ENCODE measurements at regions not wholly inside any gene's neighbourhood (a gene's known extent, or its start where the extent isn't known, plus 50 kb on each side); places are given as distances from the start of the nearest gene placed in this dataset.

GRCh38 chr9:81193362-81194339, 495.7 kb downstream of the TLE1 start:
- DNase-seq (ENCODE audit: low read depth) = no peak

GRCh38 chr9:81191222-81191621, 498.1 kb downstream of the TLE1 start:
- DNase-seq (ENCODE audit: low read depth) = peak; percentile 43

- DNase-seq (ENCODE audit: low read depth) = no peak
Observed at GRCh38 chr9:81190659-81191058, 498.7 kb downstream of the TLE1 start.

GRCh38 chr9:81183761-81184160, 505.6 kb downstream of the TLE1 start:
- DNase-seq (ENCODE audit: low read depth) = peak; percentile 86

GRCh38 chr9:81182431-81182830, 506.9 kb downstream of the TLE1 start:
- DNase-seq (ENCODE audit: low read depth) = peak; percentile 81

GRCh38 chr9:81174023-81174422, 515.3 kb downstream of the TLE1 start:
- DNase-seq (ENCODE audit: low read depth) = no peak

GRCh38 chr9:81171689-81172088, 517.7 kb downstream of the TLE1 start:
- DNase-seq (ENCODE audit: low read depth) = no peak

GRCh38 chr9:81162361-81162760, 527.0 kb downstream of the TLE1 start:
- DNase-seq (ENCODE audit: low read depth) = no peak

GRCh38 chr9:81156381-81156780, 533.0 kb downstream of the TLE1 start:
- DNase-seq (ENCODE audit: low read depth) = no peak

- peak; percentile 14 for DNase-seq (ENCODE audit: low read depth)
Observed at GRCh38 chr9:81150016-81150625, 539.2 kb downstream of the TLE1 start.

- DNase-seq (ENCODE audit: low read depth) = peak; percentile 80
Observed at GRCh38 chr9:81146684-81147337, 542.5 kb downstream of the TLE1 start.

- peak; percentile 18 for DNase-seq (ENCODE audit: low read depth)
Observed at GRCh38 chr9:81146241-81146640, 543.1 kb downstream of the TLE1 start.

- DNase-seq (ENCODE audit: low read depth) = no peak
Observed at GRCh38 chr9:81145331-81145963, 543.9 kb downstream of the TLE1 start.

- no peak for DNase-seq (ENCODE audit: low read depth)
Observed at GRCh38 chr9:81141961-81142360, 547.4 kb downstream of the TLE1 start.

GRCh38 chr9:81137976-81138568, 551.3 kb downstream of the TLE1 start:
- no peak for DNase-seq (ENCODE audit: low read depth)

GRCh38 chr9:81132796-81133195, 556.6 kb downstream of the TLE1 start:
- peak; percentile 46 for DNase-seq (ENCODE audit: low read depth)

GRCh38 chr9:81132318-81132717, 557.0 kb downstream of the TLE1 start:
- peak; percentile 84 for DNase-seq (ENCODE audit: low read depth)

- DNase-seq (ENCODE audit: low read depth) = no peak
Observed at GRCh38 chr9:81128701-81129100, 560.6 kb downstream of the TLE1 start.

- peak; percentile 75 for DNase-seq (ENCODE audit: low read depth)
Observed at GRCh38 chr9:81125446-81126092, 563.8 kb downstream of the TLE1 start.

GRCh38 chr9:81123526-81123925, 565.8 kb downstream of the TLE1 start:
- no peak for DNase-seq (ENCODE audit: low read depth)

GRCh38 chr9:81122749-81123148, 566.6 kb downstream of the TLE1 start:
- no peak for DNase-seq (ENCODE audit: low read depth)
